SHP77 (cell line): ENCODE measurements at regions not wholly inside any gene's neighbourhood (a gene's known extent, or its start where the extent isn't known, plus 50 kb on each side); places are given as distances from the start of the nearest gene placed in this dataset.

Source experiments
- DNase-seq, 2 experiments: peaks; one replicate each; lab custom pipeline; 2025; lab: John Stamatoyannopoulos, UW

DNA sequence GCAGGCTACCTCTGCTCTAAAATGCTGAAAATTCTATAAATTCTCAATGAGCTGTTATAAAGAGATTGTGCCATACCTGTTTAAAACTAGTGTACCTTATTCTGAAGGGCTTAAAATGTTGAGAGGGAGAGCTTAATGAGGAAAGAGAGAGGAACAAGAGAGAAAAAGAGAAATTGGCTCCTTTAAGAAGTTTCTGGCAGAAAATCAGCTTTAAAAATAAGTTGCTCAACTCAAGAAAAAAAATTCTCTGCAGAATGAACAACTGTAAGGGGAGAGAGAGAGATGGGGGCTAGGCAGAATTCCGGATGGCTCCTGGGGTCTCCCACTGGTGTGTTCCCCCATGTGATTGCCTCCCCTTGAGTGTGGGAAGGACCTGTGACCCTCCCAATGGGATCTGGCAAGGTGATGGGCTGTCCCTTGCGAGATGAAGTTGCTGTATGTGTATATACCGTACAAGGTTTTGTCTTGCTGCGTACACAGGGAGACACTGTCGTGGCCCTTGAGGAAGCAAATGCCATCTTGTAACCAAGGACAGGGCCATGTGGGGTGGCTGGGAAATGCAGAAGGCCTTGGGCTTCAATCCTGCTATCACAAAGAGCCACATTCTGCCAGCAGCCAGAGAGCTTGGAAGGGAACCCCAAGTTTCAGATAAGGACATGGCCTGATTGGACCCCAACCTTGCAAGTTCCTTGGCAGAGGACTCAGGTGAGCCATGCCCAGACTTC lies 64.3 kb upstream of the S1PR3 start:
- no peak for DNase-seq

DNA sequence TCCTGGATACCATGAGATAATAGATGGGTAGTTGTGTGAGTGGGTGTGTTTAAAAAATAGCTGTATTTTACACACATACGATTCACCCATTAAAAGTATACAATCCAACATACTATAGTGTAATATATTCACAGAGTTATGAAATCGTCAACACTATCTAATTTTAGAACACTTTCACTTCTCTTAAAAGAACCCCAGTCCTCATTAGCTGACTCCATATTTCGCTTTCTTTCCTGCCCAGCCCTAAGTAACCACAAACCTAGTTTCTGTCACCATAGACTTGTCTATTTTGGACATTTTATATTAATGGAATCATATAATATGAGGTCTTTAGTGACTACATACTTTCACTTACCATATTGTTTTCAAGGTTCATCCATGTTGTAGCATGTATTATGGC lies 63.8 kb upstream of the S1PR3 start:
- no peak for DNase-seq

DNA sequence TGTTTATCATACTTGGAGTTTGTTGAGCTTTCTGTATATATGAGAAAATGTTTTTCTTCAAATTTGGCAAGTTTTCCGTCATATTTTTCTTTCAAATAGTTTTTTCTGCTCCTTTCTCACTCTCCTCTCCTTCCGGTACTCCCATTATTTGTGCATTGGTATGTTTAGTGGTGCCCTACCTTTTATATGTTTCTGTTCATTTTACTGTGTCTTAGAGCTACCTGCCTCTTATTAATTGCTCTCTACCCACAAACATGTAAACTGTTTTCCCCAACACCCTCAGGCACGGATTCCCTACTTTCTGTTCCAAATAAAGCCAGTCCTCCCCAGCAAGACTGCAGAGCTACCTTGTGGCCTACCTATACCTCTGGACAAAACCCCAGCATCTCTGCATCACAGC lies 60.6 kb upstream of the S1PR3 start:
- no peak for DNase-seq

DNA sequence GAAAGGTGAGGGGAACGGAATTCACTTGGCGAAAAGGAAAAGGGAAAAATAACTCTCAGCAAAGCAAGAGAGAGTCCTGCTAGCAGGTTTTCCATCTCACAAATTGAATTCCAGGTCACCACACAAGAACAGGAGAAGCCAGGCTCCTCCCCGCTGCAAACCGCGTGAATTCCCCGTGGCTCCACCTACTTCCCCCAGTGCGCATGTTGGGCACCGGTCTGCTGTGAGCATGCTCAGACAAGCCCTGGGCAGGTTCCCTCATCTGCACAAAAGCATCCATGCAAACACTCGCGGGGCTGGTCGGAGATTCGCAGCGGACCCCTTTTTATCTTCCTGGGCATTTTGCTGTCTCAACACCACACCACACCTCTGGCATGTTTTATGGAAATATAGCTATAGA lies 58.5 kb upstream of the S1PR3 start:
- DNase-seq, result peak; percentile 80 to 86

DNA sequence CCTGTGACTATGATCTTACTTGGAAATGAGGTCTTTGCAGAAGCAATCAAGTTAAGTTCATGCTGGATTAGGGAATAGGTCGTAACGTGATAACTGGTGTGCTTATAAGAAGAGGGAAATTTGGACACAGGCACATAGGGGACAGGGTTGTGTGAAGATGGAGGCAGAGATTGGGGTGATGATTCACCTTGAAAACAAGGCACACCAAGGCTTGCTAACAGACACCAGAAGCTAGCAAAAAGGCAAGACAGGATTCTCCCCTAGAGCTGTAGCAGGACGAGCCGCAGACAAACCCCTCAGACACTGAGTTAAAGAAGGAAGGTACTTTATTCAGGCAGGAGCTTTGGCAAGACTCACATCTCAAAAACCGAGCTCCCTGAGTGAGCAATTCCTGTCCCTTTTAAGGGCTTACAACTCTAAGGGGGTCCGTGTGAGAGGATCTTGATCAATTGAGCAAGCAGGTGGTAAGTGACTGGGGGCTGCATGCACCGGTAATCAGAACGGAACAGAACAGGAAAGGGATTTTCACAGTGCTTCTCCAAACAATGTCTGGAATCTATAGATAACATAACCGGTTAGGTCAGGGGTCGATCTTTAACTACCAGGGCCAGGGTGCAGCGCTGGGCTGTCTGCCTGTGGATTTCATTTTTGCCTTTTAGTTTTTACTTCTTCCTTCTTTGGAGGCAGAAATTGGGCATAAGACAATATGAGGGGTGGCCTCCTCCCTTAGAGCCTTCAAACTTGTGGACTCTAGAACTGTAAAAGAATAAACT lies 57.5 kb upstream of the S1PR3 start:
- no peak for DNase-seq

DNA sequence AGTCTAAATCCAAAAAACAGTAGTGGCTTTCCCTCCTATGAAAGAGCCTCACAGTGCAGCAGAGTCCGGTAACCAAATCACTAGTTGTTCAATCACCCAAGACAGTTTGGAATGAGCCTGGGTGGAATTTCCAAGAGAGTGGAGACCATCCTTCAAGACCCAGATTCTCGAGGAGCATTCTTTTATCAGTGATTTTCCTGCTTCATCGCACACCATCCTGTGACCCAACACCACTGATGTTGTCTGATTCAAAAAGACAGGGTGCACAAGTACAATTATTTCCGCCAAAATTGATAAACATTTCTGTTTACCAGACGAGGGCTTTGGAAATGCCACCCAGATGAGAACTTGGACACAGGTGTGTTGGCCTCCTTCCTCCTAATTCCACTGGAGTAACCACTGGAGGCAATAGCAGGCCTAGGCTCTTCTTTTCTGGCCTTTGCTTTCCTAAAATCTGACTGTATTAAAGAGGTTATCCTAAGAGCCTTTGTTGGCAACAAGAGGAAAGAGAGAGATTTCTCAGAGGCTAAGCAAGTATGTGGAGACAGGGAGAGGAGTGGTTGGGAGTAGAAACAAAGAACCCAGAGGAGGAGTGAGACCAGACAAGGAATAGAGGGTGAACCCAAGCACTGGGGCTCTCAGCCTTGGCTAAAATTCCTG lies 56.3 kb upstream of the S1PR3 start:
- no peak for DNase-seq

DNA sequence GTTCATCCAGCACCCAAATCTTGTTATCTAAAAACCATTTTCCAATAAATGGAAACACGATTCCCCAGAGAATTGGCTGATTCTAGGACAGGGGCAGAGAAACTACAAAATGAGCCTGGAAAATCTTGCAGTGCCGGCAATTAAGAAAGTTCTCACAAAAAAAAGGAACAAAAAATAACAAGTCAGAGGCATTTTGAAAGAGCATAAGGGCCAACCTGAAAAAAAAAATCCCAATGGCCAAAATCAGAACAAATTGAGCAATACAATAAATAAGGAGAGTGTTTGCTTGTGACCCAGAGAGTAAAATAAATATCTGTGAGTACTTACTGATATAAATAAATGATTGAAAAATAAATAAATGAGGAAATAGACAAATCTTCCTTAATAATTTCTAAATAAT lies 55.1 kb upstream of the S1PR3 start:
- no peak for DNase-seq

DNA sequence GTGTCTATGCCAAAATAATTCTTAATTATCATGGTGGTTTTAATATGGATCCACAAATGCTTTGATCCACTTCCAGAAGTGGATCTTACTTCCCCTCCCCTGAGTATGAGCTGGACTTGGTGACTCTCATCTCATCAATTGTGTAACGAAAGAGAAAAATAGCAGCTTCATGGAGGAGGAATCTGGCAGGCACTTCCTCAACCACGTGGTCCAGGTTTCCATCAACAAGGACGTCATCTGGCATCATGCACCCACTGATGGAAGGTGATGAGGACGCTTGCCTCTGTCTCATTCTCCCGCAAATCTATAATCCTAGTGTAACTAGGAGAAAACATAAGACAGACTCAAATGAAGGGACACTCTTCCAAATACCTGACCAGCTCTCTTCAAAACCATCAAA lies 54.6 kb upstream of the S1PR3 start:
- DNase-seq, result no peak

DNA sequence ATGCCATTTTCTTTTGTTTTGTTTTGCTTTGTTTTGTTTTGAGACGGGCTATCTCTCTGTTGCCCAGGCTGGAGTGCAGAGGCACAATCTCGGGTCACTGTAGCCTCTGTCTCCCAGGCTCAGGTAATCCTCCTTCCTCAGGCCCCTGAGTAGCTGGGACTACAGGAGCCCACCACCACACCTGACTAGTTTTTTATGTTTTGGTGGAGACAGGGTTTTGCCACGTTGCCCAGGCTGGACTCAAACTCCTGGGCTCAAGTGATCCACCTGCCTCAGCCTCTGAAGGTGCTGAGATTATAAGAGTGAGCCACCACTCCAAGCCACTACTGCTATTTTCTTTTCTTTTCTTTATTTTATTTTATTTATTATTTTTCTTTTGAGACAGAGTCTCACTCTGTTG lies 54.0 kb upstream of the S1PR3 start:
- DNase-seq, result no peak

DNA sequence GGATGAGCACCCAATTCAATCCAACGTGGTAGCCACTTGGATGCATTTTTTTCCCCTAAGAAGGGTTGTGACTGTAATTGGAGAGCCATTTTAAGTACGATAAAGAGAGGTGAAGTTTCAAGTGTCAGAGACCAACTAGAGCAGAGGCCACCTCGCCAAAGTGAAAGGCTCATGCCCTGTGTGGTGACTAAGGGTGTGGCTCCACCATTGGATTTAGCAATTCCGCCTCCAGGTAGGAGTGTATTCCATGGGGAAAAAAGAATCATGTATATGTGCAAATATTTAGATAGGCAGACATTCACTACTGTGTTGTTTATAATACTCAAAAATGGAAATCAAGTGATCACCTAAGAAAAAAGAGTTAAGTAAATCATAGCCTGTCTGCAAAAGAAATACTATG lies 53.1 kb upstream of the S1PR3 start:
- no peak for DNase-seq
